Umbilical cord (tissue), 1 donor: ENCODE measurements at regions not wholly inside any gene's neighbourhood (a gene's known extent, or its start where the extent isn't known, plus 50 kb on each side); places are given as distances from the start of the nearest gene placed in this dataset.

ENCODE experiments used
- DNase-seq: peaks from one replicate; pipeline ENCODE4 v3.0.0-alpha.2; 2015; ENCODE audit warnings: low spot score

- DNase-seq: no peak
Measured at GRCh38 chr11:28417601-28418323, 309.6 kb downstream of the METTL15 start.

GRCh38 chr11:28412029-28412428 is 303.8 kb downstream of the METTL15 start:
- DNase-seq: no peak

- no peak for DNase-seq
Measured at GRCh38 chr11:28401446-28401845, 293.3 kb downstream of the METTL15 start.

GRCh38 chr11:28400331-28401100 is 292.3 kb downstream of the METTL15 start:
- DNase-seq: no peak

GRCh38 chr11:28393348-28393747 is 285.2 kb downstream of the METTL15 start:
- no peak for DNase-seq

GRCh38 chr11:28384418-28384817 is 276.2 kb downstream of the METTL15 start:
- DNase-seq: no peak

GRCh38 chr11:28383456-28383855 is 275.3 kb downstream of the METTL15 start:
- no peak for DNase-seq
